A673 (cell line): ENCODE measurements at regions not wholly inside any gene's neighbourhood (a gene's known extent, or its start where the extent isn't known, plus 50 kb on each side); places are given as distances from the start of the nearest gene placed in this dataset.

Experiments used
- BruUV-seq: library from RNA; stranded (reverse); fragments of 400-500 nt; replicated peaks from 2 replicates; lab custom pipeline; 2021; lab: Mats Ljungman, UMichigan
- CTCF ChIA-PET: fragments of 300-600 bp; sonication (Branson Sonifier 250); formaldehyde crosslinking; loops from one replicate; lab custom pipeline; 2022; ENCODE audit warnings: antibody characterized with exemption; lab: Charles Lee
- POLR2A ChIA-PET: fragments of 300-600 bp; sonication (Branson Sonifier 250); formaldehyde crosslinking; loops from one replicate; lab custom pipeline; 2022; ENCODE audit warnings: antibody characterized with exemption; ENCODE audit not compliant: low non-redundant PET; lab: Charles Lee
- DNase-seq: peaks from one replicate; pipeline ENCODE4 v3.0.0-alpha.2; 2015; ENCODE audit warnings: low spot score
- H3K27ac ChIP-seq: fragments of 200-600 bp; sonication (generic); 2 replicates; pipeline ENCODE4 v1.5.1; 2016; ENCODE audit warnings: mixed run types, low read depth, mild to moderate bottlenecking, mixed read lengths, antibody characterized with exemption, low read length; ENCODE audit not compliant: poor library complexity, severe bottlenecking
- H3K27me3 ChIP-seq: fragments of 200-600 bp; sonication (generic); replicated peaks from 2 replicates; pipeline ENCODE4 v1.6.1; 2017; ENCODE audit warnings: mixed run types, low read depth, mild to moderate bottlenecking, mixed read lengths, antibody characterized with exemption, low read length; ENCODE audit not compliant: insufficient read depth, poor library complexity
- H3K36me3 ChIP-seq: fragments of 200-600 bp; sonication (generic); 2 replicates; pipeline ENCODE4 v1.6.1; 2016; ENCODE audit warnings: mixed run types, mild to moderate bottlenecking, mixed read lengths, antibody characterized with exemption, low read length; ENCODE audit not compliant: insufficient read depth, poor library complexity, severe bottlenecking
- H3K4me1 ChIP-seq: fragments of 200-600 bp; sonication (generic); 2 replicates; pipeline ENCODE4 v1.6.1; 2017; ENCODE audit warnings: mixed run types, mild to moderate bottlenecking, mixed read lengths, antibody characterized with exemption, low read length; ENCODE audit not compliant: insufficient read depth, poor library complexity, severe bottlenecking
- H3K4me3 ChIP-seq: fragments of 200-600 bp; sonication (generic); 2 replicates; pipeline ENCODE4 v1.5.1; 2016; ENCODE audit warnings: low read depth, mixed run types, mild to moderate bottlenecking, mixed read lengths, low read length; ENCODE audit not compliant: poor library complexity, severe bottlenecking
- H3K9me3 ChIP-seq: fragments of 200-600 bp; sonication (generic); 2 replicates; pipeline ENCODE4 v1.6.1; 2016; ENCODE audit warnings: mixed run types, low read depth, mild to moderate bottlenecking, mixed read lengths, antibody characterized with exemption, low read length; ENCODE audit not compliant: poor library complexity, severe bottlenecking
- EZH2 ChIP-seq: fragments of 200-600 bp; sonication (generic); IDR thresholded peaks from 2 replicates; pipeline ENCODE4 v1.6.1; 2017; ENCODE audit warnings: borderline replicate concordance, low read depth, mild to moderate bottlenecking, mixed read lengths, antibody characterized with exemption, low read length; ENCODE audit not compliant: poor library complexity, severe bottlenecking
- intact Hi-C: fragments of 100-400 bp; cut with micrococcal nuclease; formaldehyde crosslinking; loops from one replicate; pipeline ENCODE4 v1.10.0; 2022; ENCODE audit not compliant: unreplicated experiment
- TF ChIP-seq, protein P1 (sequence below): fragments of 300-800, 200-600 bp; sonication (generic); conservative IDR thresholded peaks from 2 replicates; pipeline ENCODE4 v1.5.1; 2017; ENCODE audit warnings: low read depth, mild to moderate bottlenecking, antibody characterized with exemption, low read length, moderate library complexity, mixed read lengths

GRCh38 chr15:98395974-98396610 is 252.2 kb upstream of the IGF1R start:
- intact Hi-C loops: no loop called here
- Histone ChIP-seq H3K9me3 (no peaks in the 10 kb centered on the region), H3K27ac (no peak overlapping the region), H3K27me3 (peaks cover 89% of the 10 kb centered on the region), H3K36me3 (no peaks in the 10 kb centered on the region), H3K4me1 (no peaks in the 10 kb centered on the region), H3K4me3 (no peak overlapping the region)
- CTCF ChIA-PET: no interaction called here
- no TSS peak for BruUV-seq
- DNase-seq: no peak
- TF ChIP-seq EZH2: no peak
- TF ChIP-seq, protein P1, sequence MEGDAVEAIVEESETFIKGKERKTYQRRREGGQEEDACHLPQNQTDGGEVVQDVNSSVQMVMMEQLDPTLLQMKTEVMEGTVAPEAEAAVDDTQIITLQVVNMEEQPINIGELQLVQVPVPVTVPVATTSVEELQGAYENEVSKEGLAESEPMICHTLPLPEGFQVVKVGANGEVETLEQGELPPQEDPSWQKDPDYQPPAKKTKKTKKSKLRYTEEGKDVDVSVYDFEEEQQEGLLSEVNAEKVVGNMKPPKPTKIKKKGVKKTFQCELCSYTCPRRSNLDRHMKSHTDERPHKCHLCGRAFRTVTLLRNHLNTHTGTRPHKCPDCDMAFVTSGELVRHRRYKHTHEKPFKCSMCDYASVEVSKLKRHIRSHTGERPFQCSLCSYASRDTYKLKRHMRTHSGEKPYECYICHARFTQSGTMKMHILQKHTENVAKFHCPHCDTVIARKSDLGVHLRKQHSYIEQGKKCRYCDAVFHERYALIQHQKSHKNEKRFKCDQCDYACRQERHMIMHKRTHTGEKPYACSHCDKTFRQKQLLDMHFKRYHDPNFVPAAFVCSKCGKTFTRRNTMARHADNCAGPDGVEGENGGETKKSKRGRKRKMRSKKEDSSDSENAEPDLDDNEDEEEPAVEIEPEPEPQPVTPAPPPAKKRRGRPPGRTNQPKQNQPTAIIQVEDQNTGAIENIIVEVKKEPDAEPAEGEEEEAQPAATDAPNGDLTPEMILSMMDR: no peak
- POLR2A ChIA-PET: no interaction called here

DNA sequence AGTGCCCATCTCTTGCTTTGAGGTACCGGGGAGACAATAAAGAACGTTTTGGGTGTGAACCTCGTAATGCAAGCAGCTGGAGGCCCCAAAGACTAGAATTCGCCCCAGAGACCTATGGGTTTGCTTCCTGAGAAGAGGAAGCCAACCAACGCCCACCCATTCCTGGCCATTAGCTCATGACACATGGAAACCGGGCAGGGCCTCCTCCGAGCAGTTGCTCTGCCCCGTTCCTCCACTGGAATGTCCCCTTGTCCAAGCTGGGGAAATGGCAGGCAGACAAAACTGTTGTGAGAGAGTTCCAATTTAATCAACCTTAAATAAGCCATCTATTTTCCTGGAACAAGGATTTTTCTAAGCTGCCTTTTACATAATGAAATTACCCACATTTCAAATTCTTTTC is 250.9 kb upstream of the IGF1R start:
- TF ChIP-seq, protein P1: no peak
- TF ChIP-seq EZH2: no peak
- H3K27me3 ChIP-seq: peaks cover 87% of the 10 kb centered on the region
- CTCF ChIA-PET: no interaction called here
- POLR2A ChIA-PET: no interaction called here
- H3K27ac ChIP-seq: no peak overlapping the region
- no peaks in the 10 kb centered on the region for H3K4me1 ChIP-seq
- DNase-seq: no peak
- BruUV-seq: no TSS peak
- H3K36me3 ChIP-seq: no peaks in the 10 kb centered on the region
- intact Hi-C loops: no loop called here
- no peaks in the 10 kb centered on the region for H3K9me3 ChIP-seq
- H3K4me3 ChIP-seq: no peak overlapping the region

DNA sequence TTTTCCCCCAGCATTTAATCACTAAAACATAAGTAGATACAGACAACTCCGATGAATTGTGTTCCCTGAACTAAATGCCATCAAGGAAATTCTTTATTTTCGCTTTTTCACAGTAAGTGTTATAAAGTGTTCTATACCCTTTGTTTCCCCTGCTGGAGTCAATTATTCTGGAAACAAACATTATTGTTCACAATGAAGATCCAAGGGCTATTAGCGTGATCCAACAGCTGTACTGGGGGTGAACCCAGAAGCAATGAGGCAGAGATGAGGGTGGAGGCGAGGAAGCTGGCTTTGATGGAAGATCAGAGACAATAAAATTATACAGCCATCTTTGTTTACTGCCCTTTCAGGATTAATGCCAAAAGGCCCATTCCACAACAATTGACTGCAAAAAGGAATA is 250.3 kb upstream of the IGF1R start:
- H3K27ac ChIP-seq: no peak overlapping the region
- H3K36me3 ChIP-seq: no peaks in the 10 kb centered on the region
- ChIA-PET CTCF (no interaction called here), POLR2A (no interaction called here)
- TF ChIP-seq EZH2: no peak
- TF ChIP-seq, protein P1: no peak
- peaks cover 86% of the 10 kb centered on the region for H3K27me3 ChIP-seq
- intact Hi-C loops: no loop called here
- DNase-seq: no peak
- no peaks in the 10 kb centered on the region for H3K4me1 ChIP-seq
- no peak overlapping the region for H3K4me3 ChIP-seq
- no peaks in the 10 kb centered on the region for H3K9me3 ChIP-seq
- no TSS peak for BruUV-seq
